GM21825 (cell line): ENCODE measurements at regions not wholly inside any gene's neighbourhood (a gene's known extent, or its start where the extent isn't known, plus 50 kb on each side); places are given as distances from the start of the nearest gene placed in this dataset.
"Not testable (repeated sequence)": the region's sequence is repeated elsewhere in the genome, so short reads cannot be mapped to it uniquely, and the experiment has no call there.

ENCODE experiments used
- ATAC-seq: cut with Tn5 transposase; IDR thresholded peaks from one replicate; pipeline ENCODE4 v1.9.1; 2021; ENCODE audit warnings: mild to moderate bottlenecking, moderate library complexity; ENCODE audit not compliant: unreplicated experiment

DNA sequence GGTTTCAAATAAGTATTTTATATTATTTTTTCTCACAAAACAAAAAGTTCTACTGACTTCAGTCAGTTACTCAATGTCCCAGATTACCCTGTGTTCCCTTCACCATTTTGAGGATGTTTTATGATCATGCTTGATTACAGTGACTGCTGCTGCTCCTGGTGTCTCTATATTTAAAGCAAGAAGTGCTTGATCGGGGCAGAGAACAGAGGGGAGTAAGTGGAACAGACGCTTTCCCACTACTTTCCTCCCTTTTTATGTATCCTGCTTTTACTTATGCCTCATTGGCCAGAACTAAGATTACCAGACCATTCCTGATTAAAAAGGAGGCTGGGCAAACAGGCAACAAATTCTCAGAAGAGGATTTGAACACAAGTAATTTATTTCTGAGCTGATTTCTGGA is 612.1 kb downstream of the VGLL3 start:
- no peak for ATAC-seq

DNA sequence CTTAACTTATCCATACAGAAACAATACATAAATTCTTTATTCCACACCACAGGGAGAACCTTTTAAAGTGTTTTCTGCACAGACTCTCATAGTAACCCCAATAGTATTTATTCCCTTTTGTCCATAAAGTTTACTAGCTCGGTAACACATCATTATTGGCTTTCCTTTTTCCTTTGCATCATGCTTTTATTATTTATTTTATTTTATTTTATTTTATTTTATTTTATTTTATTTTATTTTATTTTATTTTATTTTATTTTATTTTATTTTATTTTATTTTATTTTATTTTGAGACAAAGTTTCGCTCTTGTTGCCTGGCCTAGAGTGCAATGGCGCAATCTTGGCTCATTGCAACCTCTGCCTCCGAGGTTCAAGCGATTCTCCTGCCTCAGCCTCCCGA is 655.4 kb downstream of the VGLL3 start:
- ATAC-seq: not testable (repeated sequence)

DNA sequence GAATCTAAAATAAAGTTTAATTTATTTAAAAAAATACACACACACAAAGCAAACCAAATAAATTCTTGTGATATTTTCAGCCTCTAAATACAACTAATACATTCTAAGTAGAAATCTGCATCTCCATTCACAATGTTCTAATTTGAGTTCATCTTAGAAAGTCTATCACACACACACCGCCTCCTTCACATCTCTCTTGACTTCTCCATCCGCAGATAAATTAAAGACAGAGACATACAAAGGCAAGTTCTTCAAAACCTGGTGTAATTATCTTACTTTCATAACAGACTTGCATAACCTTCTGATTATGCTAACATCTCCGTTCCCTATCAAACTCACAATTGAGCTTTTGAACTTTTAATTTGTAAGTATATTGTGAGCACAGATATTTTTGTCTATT is 657.3 kb downstream of the VGLL3 start:
- no peak for ATAC-seq

DNA sequence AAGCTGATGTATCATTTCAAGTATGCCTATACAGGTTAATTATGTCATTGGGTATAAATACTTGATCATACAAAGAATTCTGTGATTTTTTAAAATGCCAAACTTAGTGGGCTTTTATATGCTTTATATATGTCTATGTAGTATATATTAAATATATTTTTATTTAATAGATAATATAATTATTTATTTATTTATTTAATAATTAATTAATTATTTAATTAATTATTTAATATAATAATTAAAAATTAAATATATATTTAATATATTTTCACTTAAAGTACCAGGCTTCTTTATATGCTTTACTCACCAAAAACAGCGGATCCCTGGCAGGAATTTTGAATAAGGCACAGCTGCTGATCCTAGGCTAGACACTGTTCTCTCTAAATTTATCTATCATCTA is 687.0 kb downstream of the VGLL3 start:
- ATAC-seq: no peak

DNA sequence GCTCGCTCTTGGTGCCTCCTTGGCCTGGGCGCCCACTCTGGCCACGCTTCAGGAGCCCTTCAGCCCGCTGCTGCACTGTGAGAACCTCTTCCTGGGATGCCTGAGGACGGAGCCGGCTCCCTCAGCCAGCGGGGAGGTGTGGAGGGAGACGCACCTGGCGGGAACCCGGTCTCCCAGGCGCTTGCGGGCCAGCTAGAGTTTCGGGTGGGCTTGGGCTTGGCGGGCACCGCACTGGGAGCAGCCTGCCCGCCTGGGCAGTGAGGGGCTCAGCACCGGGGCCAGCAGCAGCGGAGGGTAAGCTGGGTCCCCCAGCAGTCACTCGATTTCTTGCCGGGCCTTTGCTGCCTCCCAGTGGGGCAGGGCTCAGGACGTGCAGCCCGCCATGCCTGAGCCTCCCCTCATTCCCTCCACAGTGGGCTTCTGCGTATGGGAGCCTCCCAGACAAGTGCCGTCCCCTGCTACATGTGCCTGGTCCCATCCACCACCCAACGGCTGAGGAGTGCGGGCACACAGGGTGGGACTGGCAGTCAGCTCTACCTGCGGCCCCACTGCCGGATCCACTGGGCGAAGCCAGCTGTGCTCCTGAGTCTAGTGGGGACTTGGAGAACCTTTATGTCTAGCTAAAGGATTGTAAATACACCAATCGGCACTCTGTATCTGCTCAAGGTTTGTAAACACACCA is 708.7 kb downstream of the VGLL3 start:
- no peak for ATAC-seq

DNA sequence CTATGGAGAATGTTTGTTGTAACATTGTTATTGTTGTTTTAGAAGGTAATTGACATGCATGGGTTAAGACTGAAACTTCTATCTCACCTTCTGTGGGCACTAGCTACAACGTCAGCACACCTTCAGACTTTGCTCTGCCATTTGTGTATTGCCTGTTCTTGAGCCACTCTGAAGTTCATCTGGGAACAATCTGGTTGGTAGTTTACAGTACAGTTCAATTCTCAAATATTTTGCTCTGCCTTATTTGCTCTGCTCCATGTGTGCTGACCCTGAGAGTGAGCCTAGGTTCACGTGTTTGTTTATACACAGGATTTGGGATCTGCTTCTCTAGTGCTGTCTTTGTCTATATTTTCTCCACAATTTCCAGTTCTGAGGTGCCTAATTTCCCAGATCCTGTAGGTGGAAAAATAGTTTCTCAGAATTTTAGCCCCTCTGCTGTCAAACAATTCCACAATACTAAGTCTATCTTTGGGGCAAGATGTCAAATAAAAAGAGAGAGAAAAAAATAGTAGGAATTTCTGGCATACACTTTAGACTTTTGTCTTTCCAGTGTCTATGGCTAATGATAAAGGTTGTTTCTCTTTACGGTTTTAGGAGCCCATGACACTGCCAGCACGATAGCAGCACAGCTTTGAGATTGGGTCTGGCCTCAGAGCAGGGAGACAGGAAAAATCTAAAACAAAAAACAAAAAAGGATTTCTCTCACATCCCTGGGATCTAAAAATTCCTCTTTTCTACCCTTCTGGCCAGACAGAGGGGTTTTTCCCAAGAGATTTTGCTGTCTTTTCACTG is 721.4 kb downstream of the VGLL3 start:
- no peak for ATAC-seq

DNA sequence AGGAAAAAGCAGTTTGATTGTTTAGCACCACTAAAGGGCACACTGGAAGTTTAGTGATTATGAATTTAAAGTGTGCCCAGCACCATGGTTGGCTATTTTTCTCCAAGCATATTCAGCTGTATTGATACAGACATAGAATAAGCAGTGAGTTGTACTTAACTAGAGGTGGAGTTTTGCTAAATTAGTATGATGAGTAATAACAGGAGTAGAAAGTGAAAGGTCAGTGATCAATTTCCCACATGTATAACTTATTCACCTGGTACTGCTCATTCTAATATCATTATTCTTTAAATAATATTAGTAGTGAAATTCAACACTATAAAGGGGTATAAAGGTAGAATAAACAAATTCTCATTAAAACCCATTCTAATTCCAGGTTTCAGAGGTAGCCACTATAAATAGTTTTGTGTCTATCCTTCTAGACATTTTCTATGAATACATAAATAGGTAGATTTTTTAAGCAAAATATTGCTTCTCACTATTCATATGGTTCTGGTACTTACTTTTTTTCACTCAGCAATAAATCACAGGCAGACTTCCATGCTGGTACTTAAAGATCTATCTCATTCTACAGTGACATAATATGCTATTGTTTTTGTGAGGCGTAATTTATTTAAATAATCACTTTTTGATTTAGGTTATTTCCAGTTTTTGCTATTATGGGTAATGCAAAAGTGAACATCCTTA is 732.9 kb downstream of the VGLL3 start:
- no peak for ATAC-seq

DNA sequence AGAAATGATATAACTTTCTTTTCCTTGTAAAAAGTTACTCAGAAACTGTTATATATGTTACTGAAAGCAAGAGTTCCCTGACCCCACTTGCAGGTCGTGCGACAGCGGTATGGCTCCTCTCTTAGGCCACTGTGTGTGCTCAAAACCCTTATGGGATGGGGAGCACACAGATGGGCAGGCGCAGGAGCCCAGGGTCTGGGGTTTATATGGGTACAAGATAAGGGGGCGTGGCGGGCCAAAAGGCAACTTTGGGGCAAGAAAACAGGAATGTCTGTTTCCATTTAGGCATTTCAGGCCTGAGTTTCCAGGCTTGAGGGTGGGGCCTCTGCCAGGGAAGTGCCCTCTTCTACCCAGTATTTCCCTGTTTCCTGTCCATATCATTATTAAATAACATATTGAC is 736.5 kb downstream of the VGLL3 start:
- no peak for ATAC-seq

DNA sequence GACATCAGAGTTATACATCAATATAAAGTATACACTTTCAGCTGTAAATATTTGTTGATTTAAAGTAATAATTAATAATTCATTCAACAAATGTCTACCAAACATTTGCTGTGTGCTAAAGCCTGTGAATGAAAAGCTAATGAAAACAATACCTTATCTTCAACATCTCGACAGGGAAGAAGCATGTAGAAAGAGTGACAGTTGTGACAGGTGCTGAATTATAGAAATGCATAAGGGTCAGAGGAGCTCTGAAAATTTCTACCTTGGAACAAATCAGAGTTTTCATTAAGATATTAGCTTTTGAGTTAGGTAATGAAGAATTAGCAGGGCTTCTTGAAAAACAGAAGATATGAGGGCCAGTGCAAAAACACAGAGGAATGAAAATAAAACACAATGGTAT is 739.2 kb downstream of the VGLL3 start:
- no peak for ATAC-seq

DNA sequence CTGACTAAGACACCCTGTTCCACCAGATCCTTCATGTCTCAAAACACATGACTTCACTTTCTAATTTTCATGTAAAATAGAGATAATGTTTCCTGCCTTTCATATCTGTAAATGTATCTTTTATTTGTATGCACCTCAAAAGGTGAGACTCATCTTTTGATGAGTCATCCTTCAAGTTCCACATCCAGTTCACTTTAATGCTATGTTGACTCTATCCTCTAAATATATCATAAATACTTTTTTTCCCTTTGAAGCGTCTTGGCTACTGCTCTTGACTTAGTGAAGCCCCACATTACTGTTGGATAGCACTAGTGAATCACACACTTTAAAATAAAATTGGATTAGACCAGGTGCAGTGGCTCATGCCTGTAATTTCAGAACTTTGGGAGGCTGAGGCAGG is 741.1 kb downstream of the VGLL3 start:
- no peak for ATAC-seq

DNA sequence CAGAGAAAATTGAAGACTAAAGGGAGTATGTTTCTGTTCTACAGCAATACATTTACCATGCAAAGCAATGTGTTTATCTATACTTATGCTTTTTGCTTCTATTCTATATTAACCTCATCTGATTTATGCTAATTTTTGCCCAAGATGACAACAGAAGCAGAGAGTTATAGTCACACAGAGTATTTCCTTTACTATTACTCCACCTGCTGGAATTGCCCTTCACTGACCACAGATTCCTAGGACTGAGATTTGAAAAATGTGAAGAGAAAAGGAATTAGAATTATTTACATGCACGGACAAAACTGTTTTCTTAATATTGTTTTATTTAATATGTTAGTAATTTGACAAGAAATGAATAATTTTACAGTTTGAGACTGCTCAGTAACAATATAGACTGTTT is 745.6 kb downstream of the VGLL3 start:
- no peak for ATAC-seq

DNA sequence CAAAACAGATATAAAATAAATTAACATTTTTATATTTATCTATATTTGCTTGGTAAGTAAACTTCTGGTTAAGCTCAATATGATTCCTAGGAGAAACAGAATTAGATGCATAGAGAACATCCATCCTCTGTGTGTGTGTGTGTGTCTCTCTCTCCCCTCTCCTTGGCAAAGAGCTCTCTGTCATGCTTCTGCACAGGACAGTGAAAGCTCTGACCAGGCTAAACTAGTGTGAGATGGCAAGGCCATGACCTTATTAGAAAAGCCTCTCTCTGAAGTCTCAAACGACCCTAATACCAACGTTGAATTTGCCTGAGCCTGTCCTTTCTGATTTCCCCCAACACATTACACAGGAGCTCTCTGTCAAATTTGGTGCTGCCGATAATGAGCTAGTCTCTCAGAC is 746.0 kb downstream of the VGLL3 start:
- no peak for ATAC-seq

DNA sequence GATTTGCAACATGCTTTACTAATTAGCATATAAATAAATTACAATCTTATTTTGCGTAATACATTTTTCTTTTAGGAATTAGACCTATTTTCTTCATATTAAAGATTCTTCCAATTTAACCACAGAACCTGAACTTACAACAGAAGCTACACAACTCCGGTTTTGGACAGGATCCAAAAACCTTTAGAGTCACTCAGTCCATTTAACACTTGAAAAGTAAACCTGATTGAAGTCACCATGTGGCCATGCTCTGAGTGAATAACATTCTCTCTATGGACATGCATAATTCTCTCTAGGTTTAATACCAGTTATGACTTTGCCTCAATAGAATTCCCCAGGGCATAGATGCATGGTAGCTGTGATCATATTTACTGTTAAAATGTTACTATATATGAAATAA is 751.0 kb downstream of the VGLL3 start:
- no peak for ATAC-seq

DNA sequence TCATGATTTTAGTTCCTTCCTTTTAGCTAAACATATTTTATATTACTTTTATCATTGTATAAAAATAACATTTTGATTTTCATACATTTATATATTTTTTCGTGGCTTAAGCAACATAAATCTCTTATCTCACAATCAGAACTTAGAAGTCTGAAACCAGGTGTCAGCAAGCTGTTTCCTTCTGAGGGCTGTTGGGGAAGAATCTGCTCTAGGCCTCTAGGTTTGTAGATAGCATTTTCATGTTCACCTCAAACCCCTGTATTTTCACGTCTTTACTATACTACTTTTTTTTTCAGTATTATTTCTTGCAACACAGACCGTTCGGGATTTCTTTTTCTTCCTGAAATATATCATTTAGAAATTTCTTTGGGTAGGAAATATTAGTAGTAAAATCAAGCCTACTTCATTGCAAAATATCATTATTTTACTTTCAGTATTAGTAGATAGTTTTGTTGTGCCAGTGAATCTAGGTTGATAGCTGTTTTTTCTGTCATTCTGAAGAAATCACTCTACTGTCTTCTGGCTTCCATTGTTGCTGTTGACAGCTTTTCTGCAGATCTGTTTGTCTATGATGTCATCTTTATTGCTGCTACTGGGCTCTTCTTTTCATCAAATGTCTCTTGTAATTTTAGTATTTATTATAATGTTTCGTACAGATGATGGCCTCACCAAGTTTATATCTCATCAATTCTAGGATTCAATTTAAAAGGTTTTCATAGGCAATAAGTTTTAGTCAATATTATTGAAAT is 756.3 kb downstream of the VGLL3 start:
- no peak for ATAC-seq

DNA sequence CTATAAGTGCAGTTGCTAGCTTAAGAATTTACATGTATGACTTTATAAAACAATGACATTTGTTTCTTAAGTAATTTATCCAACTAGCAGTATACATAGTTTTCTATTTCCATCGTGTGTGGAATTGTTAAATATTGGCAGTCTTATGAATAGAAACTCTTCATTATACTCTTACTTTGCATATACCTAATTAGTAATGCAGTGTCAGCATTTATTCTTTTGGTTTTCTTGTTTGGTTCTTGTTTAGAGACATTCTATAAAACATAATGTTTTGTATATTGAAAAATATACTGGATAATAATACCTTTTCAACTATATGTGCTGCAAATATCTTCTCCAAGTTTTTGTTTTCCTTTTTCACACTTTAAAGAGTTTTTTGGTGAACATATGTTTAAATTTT is 760.2 kb downstream of the VGLL3 start:
- no peak for ATAC-seq

DNA sequence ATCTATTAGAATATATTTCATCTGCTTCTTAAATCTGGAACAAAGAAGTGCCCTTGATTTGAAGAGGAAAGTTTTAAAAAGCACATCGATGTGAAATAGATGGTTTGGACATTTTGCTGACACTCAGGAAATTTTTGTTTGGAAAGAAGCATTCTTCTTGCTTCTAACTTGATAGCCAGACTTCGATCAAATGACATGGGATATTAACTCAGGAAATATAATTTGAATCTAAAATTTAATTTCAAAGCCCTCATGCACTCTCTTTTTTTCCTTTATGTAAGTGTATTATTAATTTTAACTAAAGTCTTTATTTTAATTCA is 761.2 kb downstream of the VGLL3 start:
- ATAC-seq: no peak

DNA sequence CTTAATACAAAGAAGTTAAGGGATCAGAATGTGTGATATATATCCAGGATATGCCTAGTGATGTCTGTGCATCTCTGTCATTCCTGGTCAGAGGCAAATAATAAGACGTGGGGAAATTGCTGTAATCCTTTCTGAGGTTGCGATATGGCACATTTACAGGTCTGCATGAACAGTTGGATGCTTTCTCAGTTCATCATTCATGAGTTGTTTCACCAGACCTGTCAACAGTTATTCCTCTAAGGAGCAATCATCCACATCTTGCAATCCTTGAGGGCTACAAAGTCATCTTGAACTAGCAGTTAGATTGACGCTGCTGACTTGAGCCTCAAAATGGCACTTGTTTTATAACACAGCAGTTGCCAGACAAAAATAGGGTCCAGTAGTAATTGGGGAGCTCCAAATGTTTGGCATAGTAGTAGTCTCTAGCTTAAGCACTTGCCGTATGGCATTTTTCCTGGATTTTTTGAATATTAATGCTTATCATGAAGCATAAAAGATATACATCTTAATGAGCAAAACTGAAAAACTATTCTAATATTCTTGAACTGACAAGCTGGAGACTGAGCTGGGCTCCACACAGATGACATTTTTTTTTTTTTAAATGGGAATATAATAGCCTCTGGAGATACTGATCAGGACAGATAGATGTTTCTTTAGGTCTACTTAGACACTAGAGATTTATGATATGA is 761.7 kb downstream of the VGLL3 start:
- no peak for ATAC-seq

DNA sequence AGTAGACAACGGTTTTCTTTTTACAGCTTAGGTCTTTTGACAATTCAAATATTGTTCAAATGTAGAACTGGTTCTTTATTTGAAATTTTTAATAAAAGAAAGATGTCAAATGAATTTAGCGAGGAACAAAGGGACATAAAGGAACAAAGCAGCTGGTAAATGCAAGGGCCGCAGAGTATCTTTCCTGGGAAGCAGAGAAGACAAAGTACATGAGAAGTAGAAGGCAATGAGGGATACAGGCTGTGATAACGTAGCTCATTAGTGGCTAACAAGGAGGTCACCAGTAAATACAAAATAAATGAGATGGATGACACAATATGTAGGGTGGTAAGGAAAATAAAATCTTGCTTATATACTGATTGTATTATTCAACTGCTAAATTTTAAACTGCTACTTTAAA is 762.8 kb downstream of the VGLL3 start:
- no peak for ATAC-seq

DNA sequence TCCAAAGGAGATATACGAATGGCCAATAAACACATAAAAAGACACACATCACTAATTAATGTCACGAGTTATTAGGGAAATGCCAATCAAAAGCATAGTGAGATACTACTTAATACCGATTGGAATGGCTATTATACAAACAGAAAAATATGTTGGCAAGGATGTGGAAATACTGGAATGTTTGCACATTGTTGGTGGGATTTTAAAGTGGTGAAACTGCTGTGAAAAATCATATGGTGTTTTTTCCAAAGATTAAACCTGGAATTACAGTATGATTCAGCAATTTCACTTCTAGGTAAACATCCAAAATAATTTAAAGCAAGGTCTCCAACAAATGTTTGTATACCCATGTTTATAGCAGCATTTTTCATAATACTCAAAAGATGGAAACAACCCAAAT is 765.5 kb downstream of the VGLL3 start:
- no peak for ATAC-seq

DNA sequence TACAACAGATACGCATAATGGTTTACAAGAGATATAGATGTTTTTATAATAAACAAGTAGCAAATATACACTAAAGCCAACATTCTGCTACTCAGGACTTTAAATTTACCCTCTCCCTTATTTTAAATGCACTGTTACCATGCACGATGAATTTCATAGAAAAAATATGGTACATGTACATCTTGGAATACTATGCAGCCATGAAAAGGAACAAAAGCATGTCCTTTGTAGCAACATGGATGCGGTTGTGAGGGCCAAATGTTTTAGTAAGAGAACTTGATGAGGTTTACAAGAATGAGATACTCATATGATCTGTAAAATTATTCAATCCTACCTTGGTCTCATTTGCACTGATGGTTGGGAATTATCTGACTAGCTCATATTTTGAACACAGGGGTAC is 769.3 kb downstream of the VGLL3 start:
- ATAC-seq: no peak

DNA sequence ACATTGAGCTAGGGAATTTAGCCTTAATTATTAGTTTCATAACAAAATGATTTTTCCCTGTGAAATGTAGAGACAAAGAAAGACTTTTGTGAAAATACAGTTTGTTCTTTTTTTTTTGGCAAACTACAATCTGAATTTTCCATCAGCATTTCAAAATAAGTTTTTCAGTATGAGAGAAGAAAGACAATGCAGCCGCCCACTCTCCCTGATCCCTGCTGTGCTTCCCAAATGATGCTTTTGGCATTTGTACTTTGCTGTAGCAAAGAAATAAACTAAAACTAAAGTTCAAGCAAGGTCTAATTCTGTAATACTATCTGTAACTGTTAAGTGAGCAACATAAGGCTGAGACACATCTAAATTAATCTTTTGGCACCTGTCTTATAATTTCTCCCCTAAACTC is 782.2 kb downstream of the VGLL3 start:
- ATAC-seq: no peak
